HS-5 (cell line): ENCODE measurements at regions not wholly inside any gene's neighbourhood (a gene's known extent, or its start where the extent isn't known, plus 50 kb on each side); places are given as distances from the start of the nearest gene placed in this dataset.
"Not testable (repeated sequence)": the region's sequence is repeated elsewhere in the genome, so short reads cannot be mapped to it uniquely, and the experiment has no call there.

Source experiments
- DNase-seq: peaks from one replicate; pipeline ENCODE4 v3.0.0-alpha.2; 2012; ENCODE audit warnings: low read depth

DNA sequence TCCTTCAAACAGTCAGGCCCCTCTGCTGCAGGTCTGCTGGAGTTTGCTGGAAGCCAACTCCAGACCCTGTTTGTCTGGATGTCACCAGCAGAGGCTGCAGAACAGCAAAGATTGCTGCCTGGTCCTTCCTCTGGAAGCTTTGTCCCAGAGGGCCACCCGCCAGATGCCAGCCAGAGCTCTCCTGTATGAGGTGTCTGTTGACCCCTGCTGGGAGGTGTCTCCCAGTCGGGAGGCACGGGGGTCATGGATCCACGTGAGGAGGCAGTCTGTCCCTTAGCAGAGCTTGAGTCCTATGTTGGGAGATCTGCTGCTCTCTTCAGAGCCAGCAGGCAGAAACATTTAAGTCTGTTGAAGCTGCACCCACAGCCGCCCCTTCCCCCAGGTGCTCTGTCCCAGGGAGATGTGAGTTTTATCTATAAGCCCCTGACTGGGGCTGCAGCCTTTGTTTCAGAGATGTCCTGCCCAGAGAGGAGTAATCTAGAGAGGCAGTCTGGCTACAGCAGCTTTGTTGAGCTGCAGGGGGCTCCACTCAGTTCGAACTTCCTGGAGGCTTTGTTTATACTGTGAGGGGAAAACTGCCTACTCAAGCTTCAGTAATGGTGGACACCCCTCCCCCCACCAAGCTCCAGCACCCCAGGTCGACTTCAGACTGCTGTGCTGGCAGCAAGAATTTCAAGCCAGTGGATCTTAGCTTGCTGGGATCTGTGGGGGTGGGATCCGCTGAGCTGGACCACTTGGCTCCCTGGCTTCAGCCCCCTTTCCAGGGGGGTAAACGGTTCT is 72.1 kb downstream of the OGFRL1 start:
- DNase-seq: not testable (repeated sequence)

DNA sequence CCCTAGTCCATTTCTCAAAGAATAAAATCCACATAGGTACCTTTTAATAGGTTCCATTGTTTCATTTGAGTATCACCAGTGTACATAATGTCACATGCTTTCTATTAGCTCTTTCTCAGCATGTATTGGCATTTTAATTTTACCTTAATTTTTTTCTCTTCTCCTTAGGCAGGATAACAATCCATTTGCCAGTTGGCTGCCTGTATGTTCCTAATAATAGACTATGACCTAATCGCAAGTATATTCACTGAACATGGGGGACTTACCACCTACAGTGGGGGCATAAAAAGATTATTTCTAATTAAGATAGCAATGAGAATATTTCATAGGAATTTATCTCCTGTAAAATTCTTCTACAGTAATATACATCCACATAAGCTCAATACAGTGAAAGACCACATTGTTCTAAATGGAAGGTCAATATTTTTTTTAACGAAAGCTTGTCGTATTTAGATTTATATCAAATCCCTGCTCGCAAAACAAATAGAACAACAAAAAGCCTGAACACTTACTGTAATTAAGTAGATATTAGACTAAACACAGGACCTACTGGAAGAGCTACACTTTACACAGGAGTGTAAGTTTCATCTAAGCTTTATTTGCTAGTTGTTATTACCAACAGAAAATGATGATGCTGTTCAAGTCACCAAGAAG is 76.4 kb downstream of the OGFRL1 start:
- DNase-seq: no peak

DNA sequence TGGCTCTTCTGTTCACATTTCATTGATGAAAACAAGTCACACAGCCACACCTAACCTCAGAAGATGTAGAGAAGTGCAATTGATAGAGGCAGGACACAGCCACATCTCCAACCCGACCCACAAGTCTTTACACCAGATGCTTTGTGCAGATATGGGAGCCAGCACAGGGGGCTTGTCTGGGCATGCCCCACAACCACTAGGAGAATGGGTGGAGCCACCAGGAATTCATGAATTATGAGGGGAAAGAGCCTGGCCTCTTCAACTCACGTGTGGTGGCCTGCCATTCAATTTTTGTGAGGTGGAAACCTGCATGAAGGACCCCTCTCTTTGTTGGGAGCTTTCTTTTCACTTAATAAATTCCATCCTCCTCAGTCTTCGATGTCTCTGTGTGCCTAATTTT is 79.1 kb downstream of the OGFRL1 start:
- DNase-seq: no peak

DNA sequence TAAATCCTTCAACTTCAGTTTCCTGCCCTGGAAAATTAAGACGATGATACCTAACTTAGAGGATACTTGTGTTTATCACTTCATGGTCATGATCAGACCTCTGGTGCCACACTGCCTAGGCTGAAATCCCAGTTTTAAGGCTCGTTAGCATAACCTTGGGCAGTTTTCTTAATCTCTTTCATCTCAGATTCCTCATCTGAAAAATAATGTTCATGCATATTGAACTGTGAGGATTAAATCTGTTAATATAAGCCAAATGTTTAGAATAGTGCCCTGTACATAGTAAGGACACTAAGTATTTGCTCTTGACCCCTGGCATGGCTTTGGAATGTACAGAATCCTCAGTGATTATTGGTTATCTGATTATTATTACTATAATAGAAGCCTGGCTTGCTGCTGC is 79.7 kb downstream of the OGFRL1 start:
- DNase-seq: no peak

DNA sequence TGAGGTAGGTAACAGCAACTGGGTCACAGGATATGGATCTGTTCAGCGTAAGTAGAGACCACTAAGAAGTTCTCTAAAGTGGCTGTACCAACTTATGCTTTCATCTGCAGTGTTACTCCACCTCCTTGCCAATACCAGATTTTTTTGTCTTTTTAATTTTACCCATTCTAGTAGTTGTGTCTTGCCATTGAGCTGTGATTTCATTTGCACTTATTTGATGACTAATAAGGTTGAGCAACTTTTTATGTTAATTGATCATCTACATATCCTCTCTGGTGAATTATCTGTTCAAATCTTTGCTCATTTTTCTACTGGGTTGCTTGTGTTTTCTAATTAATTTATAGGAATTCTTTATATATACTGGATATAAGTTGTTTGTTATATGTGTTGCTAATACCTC is 82.9 kb downstream of the OGFRL1 start:
- no peak for DNase-seq

DNA sequence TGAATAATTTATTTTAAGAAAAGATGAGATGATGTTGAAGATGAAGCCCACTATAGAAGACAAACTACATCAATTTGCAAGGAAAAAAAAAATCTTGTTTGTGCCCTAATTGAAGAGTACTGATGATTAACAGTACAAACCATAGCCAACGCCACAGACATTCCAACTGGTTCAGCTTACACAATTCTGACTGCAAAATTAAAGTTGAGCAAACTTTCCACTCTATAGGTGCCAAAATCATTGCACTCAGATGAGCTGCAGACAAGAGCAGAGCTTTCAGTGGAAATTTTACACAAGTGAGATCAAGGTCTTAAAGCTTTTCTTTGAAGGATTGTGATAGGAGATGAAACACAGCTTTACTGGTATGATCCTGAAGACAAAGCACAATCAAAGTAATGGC is 85.3 kb downstream of the OGFRL1 start:
- no peak for DNase-seq

DNA sequence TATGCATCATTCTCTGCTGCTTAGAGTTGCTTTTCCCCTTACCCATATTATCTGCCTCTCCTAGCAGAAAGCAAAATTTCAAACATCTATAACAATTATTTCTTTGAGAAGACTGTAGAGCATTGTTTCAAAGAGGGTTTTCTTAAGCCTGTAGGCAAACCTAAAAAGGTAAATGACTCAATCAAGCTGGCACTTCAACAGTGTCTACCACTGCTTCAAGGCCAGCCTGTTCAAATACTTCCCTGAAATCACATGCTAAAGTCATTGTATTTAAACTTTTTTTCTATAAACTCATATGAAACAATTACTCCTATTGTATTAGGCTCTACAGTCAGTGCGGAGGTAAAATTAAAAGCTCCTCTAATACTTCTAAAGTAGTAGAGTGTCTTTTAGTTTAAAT is 87.1 kb downstream of the OGFRL1 start:
- no peak for DNase-seq

DNA sequence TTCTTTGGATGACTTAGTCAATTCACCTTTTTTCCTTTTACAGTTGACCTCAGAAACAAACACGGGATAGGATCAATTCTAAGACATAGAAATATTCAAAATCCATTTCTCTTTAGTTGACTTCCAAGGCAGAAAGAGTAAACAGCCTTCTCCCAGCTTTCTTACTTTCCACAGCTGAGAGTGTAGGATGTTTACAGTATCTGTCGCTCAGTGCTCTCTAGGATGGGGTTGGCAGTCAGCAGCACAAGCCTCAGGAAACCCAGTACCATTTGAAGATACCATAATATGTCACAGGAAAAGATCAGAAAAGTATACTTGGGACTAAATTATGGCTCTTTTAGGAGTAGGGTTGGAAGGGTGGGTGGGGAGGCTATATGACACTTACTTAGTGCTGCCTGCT is 88.2 kb downstream of the OGFRL1 start:
- DNase-seq: no peak

DNA sequence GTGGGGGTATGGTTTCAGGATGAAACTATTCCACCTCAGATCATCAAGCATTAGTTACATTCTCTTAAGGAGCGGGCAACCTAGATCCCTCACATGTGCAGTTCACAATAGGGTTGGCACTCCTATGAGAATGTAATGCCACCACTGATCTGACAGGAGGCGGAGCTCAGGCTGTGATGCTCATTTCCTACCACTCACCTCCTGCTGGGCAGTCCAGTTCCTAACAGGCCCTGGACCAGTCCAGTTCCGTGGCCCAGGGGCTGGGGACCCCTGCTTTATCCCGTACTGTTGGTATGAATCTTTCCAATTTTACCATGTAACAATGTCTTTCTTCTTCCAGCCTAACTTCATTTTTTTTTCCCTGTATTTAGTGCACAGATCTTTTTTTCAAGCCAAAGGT is 94.9 kb downstream of the OGFRL1 start:
- DNase-seq: no peak

DNA sequence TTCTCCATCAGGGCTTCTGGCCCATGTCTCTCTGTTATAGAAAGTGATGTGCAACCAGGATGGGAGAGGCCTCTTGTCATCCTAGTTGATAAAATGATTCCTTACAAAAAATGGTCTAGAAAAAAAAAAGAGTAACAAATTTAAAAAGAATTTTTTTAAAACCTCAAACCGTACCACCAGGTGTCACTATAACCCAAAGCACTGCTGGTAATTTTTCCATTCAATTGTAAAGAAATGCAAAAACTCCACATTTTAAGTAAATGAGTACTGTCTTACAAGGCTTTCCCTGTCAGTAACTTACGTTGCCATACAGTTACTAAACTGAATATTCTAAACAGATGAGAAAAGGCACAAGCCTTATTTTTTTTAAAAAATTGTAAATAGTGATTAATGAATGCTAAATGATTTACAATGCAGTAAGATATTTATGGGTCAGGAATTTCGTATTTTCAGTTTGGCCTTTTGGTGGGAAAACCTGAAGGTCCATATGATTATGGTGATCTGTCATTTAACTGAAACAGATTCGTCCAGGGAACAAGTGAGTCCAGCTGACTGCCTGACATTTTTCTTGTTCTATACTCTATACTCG is 95.4 kb downstream of the OGFRL1 start:
- peak; percentile 43 for DNase-seq

DNA sequence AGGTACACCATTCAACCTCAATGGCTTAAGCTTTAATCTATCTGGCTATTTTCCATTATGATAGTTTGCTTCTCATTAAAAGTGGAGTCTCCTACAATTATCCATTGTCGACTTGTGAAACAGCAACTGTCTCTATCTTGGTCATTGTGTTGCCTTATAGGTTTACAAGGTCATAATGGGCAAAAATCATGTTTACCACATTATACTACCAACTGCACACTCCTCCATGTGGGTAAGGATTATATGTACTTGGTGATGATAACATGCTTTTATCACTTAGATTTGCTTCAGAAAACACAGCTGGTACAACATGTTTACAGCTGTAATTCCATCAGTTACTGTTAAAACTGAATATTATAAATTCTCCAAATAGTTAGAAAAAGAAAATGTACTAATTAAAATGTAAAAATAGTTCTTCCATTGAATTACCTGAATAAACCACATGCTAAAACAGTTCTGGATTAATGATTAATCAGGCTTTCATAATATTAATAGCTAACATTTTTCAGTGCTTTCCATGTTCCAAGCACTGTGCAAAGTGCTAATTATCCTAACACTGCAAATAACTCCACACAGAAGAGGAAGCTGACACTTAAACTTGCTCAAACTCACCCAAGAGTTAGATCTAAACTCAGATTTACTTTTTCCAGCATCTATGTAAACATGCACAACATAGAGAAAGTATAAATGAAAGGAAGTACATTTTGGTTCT is 96.7 kb downstream of the OGFRL1 start:
- no peak for DNase-seq

DNA sequence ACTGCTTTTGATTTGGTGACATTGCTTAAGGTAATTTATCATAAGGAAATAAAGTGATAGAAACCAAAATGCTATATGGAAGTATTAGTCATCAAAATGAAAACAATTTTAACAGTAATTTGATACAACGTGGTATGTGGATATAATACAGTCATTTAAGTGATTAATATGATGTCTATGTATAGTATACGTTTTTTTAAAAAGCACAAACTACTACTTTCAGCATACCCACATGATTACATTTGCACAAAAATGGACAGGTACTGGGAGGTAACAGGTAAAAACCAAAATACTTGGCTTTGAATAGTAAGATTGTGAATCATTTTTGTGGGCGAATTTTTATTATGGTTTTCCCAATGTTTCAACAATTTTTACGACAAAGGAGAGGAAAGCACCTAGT is 97.6 kb downstream of the OGFRL1 start:
- DNase-seq: no peak

DNA sequence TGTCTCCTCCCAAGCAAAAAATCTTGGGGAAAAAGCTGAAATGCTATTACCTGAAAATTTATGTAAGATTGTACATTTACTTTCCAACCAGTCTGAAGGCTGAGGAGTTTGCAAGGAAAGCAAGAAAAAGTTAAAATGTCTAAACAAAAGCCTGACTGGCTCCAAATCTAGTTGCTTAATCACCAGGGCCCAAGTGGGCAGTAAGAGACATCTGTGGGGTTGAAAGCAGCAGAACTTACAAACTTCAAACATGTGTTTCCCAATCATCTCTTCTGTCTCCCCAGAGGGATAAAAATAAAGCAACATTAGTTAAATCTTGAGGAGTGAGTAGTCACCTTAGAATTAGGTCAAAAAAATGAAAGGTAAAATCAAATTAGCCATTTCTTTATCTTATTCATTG is 98.6 kb downstream of the OGFRL1 start:
- DNase-seq: no peak

DNA sequence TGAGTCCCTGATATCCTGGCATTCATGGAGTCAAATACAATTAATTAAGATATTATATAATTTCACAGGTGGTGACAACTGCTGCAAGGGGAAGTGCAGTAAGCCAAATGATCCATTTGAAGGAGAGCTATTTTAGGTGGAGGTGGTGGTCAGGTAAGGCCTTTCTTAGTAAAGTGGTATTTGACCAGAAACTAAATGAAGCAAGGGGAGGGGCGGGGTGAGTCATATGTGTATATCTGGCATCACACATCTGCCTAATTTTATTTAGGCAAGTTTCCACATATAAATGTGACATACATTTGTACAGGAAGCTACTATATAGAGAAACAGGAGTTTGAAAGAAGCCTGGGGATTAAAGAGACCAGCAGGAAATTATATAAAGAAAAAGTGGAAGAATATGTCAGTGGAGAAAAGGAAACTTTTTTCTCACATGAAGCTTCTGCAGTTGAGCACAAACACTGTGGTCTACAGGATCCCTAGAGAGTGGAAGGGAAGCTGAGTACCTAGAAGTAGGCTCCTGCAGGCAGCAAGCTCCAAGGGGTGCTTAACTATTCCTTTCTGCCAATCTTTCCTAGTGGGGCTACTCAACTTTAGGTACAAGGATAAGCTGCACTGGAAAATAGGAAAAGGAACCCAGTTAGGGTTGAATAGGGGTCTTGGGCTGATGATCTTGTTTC is 99.6 kb downstream of the OGFRL1 start:
- DNase-seq: no peak

DNA sequence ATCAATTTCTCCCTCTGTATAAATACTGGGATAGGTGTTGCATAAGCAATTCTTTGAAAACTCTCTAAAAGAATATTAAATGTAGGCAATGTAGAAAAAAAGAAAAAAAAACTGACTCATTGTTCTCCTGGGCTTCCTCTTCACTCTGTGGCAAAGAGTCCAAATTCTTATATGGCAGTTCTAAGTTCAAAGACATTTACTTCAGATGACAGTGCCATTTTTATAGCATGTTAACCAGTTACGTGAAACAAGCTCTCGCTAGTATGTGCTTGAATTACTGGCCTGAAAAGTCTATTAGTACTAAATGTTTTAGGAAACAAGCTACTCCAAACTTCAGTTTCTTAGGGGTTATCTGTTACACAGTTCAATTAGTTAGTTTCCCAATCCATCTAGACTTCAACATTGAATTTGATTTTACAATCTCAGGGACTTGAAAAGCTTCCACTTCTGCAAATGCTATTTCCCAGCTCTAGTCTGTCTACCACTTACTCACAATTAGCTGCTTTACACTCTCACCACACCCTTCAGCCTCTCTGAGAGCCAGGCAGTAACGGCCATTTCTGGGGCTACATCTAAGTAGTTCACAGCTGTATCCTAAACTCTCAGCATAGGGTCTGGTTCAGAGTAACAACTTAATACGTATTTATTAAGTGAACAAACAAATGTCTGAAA is 100.4 kb downstream of the OGFRL1 start:
- DNase-seq: no peak

DNA sequence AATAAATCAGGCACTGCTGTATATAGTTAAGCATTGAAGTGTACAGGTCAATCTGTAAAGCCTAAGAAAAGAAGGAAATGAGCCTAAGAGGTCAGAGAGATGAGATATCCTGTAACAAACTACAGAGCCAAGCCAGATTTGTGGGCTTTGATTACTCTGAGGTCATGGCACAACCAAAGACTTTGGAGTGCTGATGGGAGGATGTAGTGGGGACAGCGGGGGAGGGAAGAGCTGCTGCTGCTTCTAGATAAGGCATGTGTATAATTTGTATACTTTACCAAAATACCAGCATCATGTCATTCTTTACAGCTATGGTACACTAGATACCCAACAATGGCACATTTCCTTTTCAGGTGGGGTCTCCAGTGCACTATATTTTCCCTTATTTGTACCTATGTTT is 102.5 kb downstream of the OGFRL1 start:
- DNase-seq: no peak

DNA sequence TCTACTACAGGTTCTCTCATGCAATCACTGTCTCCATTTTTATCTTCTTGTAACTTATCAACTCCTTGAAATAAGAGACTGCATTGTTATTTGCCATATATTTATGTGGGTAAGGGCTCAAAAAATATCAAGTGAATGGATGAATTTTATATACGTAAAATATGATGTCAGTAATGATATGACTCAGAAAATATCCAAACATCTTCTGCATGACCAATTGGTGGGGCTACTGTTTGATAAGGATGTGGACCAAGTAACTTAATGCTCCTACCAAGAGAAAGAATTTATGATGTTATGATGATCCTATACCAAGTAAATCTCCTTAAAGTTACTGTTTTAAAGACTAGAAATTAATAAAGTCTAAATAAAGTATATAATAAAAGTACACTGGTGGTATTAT is 103.7 kb downstream of the OGFRL1 start:
- no peak for DNase-seq

DNA sequence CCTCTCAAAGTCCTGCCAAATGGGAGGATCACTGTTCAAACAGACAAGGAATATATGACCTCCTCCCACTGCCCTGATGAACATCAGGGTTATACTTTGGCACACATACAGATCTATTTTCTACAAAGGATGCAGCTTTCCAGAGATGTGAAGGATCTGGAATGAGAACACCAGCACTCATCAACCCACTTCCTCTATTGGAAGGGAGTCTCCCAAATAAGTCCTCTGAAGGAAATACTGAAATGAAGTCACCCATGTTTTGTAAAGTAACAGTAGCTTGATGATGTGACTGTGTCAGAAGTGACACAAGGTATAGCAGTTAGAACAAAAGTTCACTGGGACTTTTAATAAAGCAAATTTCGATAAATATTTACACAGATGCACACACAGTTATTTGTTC is 104.9 kb downstream of the OGFRL1 start:
- peak; percentile 46 for DNase-seq

DNA sequence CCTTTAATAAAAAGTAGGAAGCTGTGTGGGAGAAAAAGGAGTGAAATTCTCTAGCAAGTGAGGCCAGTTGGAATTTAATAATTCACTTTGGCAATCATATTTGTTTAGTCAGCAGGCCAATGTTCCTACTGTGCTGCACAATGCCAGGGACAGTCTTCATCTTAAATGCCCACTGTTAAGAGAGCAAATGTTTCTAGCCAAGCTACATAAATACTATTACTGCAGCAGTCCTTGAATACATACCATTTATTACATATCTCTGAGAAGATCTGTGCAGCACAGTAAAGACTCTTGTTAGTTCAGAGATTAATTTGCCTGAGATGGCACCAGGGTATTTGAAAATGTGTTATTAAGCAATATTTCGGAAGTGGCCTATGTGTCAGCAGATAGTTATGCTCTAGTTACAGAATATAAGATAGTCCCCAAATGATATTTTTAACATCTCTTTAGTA is 105.4 kb downstream of the OGFRL1 start:
- DNase-seq: peak; percentile 73

DNA sequence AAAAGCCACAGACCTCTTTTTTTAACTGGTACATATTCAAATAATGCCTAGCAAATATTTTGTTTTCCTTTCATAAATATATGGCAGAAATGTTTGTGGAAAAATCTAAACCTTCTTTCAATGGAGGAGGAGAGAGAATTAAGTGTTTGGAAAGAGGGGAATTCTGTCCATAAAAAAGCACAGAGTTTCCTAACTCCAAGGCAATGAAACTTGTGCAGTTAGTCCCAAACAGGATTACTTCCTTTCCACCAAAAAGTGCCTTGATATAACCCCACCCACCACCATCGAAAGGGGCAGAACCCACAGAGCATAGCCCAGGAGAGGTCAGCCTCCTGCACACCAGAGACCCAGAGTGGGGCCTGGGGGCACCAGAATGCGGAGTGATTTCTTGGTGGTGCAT is 106.3 kb downstream of the OGFRL1 start:
- no peak for DNase-seq

DNA sequence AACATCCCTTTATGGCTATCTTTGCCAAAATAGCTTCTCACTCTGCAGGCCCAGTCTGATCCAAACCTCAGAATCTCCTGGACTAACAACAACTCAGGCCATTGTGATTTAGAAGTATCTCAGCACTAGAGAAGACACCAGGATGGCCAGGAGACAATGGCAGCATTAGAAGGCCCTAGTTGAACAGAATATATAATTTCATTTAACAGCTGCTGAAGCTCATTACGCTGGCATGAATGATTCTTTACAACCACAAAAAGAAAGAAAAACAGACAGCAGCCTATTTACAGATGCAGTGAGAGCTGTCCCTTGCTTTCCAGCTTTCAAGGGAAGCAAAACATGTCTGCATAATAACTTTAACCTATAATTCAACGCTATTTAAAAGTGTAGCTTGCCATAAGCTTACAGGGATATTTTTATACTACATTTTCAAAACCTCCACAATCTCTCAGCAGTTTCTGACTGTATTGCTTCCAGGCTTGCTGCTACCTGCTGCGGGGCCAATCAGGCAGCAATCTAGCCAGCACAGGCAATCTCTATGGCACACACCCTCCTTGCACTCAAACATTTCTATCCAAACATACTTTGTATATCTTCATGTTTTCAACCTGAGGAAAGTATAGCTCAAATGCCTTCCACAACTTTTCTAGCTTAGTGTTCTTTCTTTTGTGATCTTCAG is 107.3 kb downstream of the OGFRL1 start:
- DNase-seq: no peak
